ENCODE measurements at regions not wholly inside any gene's neighbourhood (a gene's known extent, or its start where the extent isn't known, plus 50 kb on each side); places are given as distances from the start of the nearest gene placed in this dataset.
A peak's percentile ranks its signal among the peaks of the same experiment; 100 is the strongest.

DNA sequence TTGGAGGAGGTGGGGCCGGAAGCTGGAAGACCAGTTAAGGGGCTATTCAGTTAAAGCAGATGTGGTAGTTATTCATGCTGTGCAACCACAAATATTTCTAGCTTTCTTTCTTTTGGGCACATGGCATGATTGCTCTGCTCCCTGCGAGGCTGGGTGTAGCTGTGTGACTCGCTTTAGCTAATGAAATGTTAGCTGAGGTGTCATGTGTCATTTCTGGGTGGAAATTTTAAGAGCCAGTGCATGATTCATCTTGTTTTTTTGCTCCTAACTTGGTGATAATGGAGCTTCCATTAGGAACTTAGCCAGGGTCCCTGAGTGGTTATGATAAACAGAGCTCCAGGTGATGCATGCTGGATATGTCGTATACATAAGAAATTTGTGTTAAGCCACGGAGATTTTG is 300.6 kb downstream of the SATB1 start:
- no peaks in the 10 kb centered on the region for H3K27me3 ChIP-seq (ENCODE audit: control insufficient read depth, extremely low read depth, insufficient read depth, low read length)
- FAIRE-seq (peak; percentile 84), DNase-seq (ENCODE audit: low read depth, low spot score) (peak; percentile 54)
- H3K79me2 ChIP-seq (ENCODE audit: control insufficient read depth, insufficient read depth, low read length) = no peaks in the 10 kb centered on the region
- H2AFZ ChIP-seq (ENCODE audit: control insufficient read depth, low read length) = peak overlapping the region; percentile 10
- H3K4me3 ChIP-seq (ENCODE audit: control insufficient read depth in 2 of 3, extremely low read depth in 1 of 3, insufficient read depth in 2 of 3, low read depth in 1 of 3, low read length in 3 of 3) = no peak overlapping the region
- TF ChIP-seq CTCF (optimal IDR thresholded peaks at IDR 0.05 in 1 of 3, IDR thresholded peaks at IDR 0.05 in 1 of 3, conservative IDR thresholded peaks at IDR 0.05 in 1 of 3; ENCODE audit: extremely low read depth in 1 of 3, insufficient read depth in 2 of 3, low read length in 3 of 3) (no peak), EZH2 (IDR thresholded peaks at IDR 0.05; ENCODE audit: low read length) (no peak)
- H3K4me2 ChIP-seq (ENCODE audit: control insufficient read depth, extremely low read depth, insufficient read depth, low read depth, low read length) = peak overlapping the region; percentile 26
- no peak overlapping the region for H3K9ac ChIP-seq (ENCODE audit: control insufficient read depth, extremely low read depth, insufficient read depth, low read length)
- H3K9me3 ChIP-seq (ENCODE audit: control insufficient read depth, low read depth, low read length) = no peaks in the 10 kb centered on the region
- no peak overlapping the region for H3K27ac ChIP-seq (ENCODE audit: control insufficient read depth, insufficient read depth, low read length)
- H4K20me1 ChIP-seq (ENCODE audit: control insufficient read depth, extremely low read depth, insufficient read depth, low read length) = no peaks in the 10 kb centered on the region
- dilution Hi-C loops (cut with MboI; ENCODE audit: extremely low pct_ligation_motif_present, low sequenced_read_pairs) = no loop called here
- peaks cover 10% of the 10 kb centered on the region for H3K4me1 ChIP-seq (ENCODE audit: control insufficient read depth, extremely low read depth, insufficient read depth, low read length)
- H3K9me1 ChIP-seq (ENCODE audit: control insufficient read depth, extremely low read depth, insufficient read depth, low read length) = no peaks in the 10 kb centered on the region
- H3K36me3 ChIP-seq (ENCODE audit: control insufficient read depth in 2 of 2, extremely low read depth in 1 of 2, insufficient read depth in 2 of 2, low read length in 2 of 2) = no peaks in the 10 kb centered on the region

- DNase-seq (ENCODE audit: low read depth, low spot score) = no peak
- H3K9me3 ChIP-seq (ENCODE audit: control insufficient read depth, low read depth, low read length) = no peaks in the 10 kb centered on the region
- H3K79me2 ChIP-seq (ENCODE audit: control insufficient read depth, insufficient read depth, low read length) = no peaks in the 10 kb centered on the region
- no peak overlapping the region for H3K27ac ChIP-seq (ENCODE audit: control insufficient read depth, insufficient read depth, low read length)
- no peaks in the 10 kb centered on the region for H3K27me3 ChIP-seq (ENCODE audit: control insufficient read depth, extremely low read depth, insufficient read depth, low read length)
- dilution Hi-C loops (cut with MboI; ENCODE audit: extremely low pct_ligation_motif_present, low sequenced_read_pairs) = no loop called here
- no peak overlapping the region for H2AFZ ChIP-seq (ENCODE audit: control insufficient read depth, low read length)
- H3K4me2 ChIP-seq (ENCODE audit: control insufficient read depth, extremely low read depth, insufficient read depth, low read depth, low read length) = no peak overlapping the region
- H3K4me1 ChIP-seq (ENCODE audit: control insufficient read depth, extremely low read depth, insufficient read depth, low read length) = peaks cover 10% of the 10 kb centered on the region
- H4K20me1 ChIP-seq (ENCODE audit: control insufficient read depth, extremely low read depth, insufficient read depth, low read length) = no peaks in the 10 kb centered on the region
- H3K36me3 ChIP-seq (ENCODE audit: control insufficient read depth in 2 of 2, extremely low read depth in 1 of 2, insufficient read depth in 2 of 2, low read length in 2 of 2) = no peaks in the 10 kb centered on the region
- no peak overlapping the region for H3K9ac ChIP-seq (ENCODE audit: control insufficient read depth, extremely low read depth, insufficient read depth, low read length)
- FAIRE-seq = peak; percentile 34
- H3K4me3 ChIP-seq (ENCODE audit: control insufficient read depth in 2 of 3, extremely low read depth in 1 of 3, insufficient read depth in 2 of 3, low read depth in 1 of 3, low read length in 3 of 3) = no peak overlapping the region
- H3K9me1 ChIP-seq (ENCODE audit: control insufficient read depth, extremely low read depth, insufficient read depth, low read length) = no peaks in the 10 kb centered on the region
- no peak for TF ChIP-seq CTCF (optimal IDR thresholded peaks at IDR 0.05 in 1 of 3, IDR thresholded peaks at IDR 0.05 in 1 of 3, conservative IDR thresholded peaks at IDR 0.05 in 1 of 3; ENCODE audit: extremely low read depth in 1 of 3, insufficient read depth in 2 of 3, low read length in 3 of 3)
- TF ChIP-seq EZH2 (IDR thresholded peaks at IDR 0.05; ENCODE audit: low read length) = no peak
These were observed 302.9 kb downstream of the SATB1 start for GRCh38 chr3:18122264-18122663.
